ENCODE measurements at regions not wholly inside any gene's neighbourhood (a gene's known extent, or its start where the extent isn't known, plus 50 kb on each side); places are given as distances from the start of the nearest gene placed in this dataset.

DNA sequence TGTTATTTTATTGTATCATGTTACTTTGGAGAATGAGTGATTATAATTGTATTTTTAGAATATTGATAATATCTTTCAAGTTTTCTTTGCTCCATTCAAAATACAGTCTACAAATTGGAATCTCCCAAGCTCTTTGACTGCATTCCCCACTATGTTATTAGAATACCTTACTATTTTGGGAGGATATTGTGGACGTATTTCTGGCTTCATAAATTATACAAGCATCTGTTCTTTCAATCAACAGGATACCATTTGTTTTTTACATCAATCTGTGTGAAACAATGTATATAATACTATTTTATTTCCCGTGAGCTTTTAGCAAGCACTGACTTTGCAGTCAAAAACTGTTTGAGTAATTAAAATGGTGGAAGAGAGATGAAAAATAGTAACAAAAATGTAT lies 226.5 kb downstream of the PTPRC start:
- no peak for DNase-seq

DNA sequence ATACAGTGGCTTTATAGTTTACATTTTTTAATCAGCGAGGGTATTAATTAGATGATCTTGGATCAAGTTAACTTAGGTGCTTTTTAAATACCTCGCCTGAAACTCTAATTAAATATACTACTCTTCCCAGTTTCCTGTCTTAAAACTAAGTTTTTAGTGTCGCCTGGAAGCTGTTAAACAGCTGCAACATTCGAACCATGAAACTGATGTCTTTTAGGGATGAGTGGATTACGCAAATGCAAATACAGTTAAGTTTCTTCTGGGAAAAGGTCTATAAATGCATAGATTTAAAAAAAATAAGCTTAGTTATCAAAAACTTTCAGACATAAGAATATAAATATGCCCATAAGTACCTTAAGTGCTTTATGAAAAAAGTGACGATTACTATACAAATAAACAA lies 228.3 kb downstream of the PTPRC start:
- DNase-seq: no peak

DNA sequence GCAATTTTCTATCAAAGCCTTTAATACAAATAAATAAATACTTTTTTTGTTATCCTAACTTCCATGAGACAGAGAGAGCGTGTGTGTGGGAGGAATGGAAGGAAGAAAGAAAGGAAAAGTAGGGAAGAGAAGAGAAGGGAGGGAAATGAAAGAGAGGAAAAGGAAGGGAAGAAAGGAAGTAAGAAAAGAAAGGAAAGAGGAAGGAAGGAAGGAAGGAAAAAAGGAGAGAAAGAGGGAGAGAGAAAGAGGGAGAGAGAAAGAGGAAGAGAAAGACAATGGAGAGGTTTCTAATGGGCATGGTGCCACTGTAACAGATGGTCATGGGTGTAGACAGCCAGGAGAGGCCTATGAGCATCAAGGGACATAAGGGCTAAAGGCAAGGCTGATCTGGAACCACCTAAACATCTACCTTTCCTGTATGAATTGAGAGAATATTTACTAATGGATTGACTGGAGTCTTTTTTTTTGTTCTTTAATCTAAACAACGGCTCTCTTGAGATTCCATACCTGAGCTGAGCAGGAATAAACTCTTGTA lies 234.9 kb downstream of the PTPRC start:
- DNase-seq: no peak

DNA sequence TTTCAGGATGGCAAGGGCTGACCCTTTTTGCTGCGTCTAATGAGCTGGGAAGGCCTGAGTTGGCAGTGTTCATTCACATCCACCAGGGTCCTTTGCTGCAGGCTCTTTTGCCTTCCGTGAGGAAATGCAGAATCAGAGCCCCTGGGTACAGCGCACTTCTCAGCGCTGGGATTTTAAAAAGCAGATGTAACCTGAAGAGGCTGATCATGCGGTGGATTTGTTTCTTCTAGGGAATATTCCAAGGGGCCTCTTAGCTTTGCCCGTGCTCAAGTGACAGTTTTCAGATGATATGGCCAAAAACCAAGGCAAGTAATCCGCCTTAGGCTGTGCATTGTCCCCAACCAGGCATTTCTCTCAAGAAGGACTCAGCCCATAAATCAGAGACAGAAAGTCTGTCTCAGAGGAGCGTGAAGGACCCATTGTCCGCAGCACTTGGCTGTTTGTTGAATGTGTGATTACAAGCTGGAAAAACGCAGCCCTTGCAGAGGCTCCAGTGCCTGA lies 237.6 kb downstream of the PTPRC start:
- DNase-seq: no peak

- DNase-seq: no peak
Measured at GRCh38 chr1:198878566-198878965, 239.7 kb downstream of the PTPRC start.

- DNase-seq: no peak
Measured at GRCh38 chr1:198879711-198880306, 241.0 kb downstream of the PTPRC start.

GRCh38 chr1:198880397-198880796 lies 241.6 kb downstream of the PTPRC start:
- DNase-seq: no peak

GRCh38 chr1:198880818-198881597 lies 242.2 kb downstream of the PTPRC start:
- peak; percentile 94 for DNase-seq

DNA sequence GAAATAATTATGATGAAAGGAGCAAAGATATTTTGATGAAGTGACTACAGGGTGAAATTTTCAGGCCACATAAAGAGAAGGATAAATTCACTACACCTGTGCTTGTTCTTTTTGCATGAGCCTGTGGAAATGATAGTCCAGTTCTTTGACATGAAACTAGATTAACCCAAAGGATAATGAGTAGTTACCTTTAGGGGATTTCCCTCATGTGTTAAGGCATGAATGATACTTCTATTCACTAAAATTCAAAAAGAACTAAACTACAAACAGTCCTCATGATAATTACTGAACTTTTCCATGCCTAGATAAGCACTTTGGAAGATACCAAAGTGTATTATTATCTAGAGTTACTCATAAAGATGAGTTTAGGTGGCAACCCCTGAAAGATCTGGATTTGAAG lies 244.3 kb downstream of the PTPRC start:
- DNase-seq: no peak

DNA sequence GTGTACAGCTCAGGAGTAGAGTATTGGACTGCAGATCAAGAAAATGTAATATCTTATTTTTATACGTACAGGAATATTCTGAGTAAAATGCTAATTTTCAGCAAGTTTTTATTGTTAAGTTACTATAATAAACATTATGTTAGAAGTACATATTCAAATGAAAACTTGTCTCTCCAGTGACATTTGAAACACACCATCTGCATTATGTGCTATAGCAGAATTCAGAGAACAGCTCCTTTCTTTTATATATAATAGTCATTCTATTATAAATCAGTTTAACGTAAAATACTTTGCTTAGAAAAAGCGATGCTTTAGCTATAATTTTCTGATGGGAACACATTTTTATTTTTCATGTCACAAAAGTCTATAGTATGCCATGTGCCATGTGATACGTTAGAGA lies 249.0 kb downstream of the PTPRC start:
- no peak for DNase-seq

GRCh38 chr1:198888379-198888943 lies 249.6 kb downstream of the PTPRC start:
- no peak for DNase-seq

DNA sequence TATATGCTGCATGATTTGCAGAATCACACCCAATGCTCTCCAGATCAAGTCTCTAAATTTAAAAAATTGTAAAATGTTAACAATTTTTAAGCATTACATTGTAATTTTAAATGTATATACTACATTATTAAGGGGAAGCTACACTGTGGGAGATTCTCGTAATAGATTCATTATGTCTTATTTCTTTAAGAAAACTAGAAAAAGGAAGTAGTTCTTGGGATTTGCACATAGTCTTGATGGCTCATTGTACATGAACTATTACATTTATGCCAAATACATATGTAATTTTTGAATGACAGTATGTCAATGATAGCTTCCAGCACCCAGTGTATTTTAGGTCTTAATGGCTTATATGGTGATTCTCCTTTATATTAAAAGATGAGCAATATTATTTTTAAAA lies 250.3 kb downstream of the PTPRC start:
- peak; percentile 79 for DNase-seq

DNA sequence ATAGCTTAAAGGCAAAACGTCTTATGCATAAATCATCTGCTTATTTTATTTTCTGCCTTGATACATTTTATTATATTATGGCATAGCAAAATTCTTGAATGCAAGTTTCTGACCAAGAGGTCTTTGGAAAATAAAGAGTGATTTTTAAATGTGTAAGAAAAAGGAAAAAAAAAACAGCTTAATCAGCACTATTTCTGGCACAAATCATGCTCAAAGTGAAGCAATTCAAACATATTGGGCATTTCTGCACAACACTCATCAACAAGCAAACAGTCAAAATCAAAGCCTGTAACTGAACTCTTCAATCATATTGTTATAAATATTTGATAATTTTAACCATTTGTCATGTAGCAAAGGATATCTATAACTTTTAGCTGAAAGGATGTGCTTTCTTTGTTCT lies 250.9 kb downstream of the PTPRC start:
- no peak for DNase-seq

DNA sequence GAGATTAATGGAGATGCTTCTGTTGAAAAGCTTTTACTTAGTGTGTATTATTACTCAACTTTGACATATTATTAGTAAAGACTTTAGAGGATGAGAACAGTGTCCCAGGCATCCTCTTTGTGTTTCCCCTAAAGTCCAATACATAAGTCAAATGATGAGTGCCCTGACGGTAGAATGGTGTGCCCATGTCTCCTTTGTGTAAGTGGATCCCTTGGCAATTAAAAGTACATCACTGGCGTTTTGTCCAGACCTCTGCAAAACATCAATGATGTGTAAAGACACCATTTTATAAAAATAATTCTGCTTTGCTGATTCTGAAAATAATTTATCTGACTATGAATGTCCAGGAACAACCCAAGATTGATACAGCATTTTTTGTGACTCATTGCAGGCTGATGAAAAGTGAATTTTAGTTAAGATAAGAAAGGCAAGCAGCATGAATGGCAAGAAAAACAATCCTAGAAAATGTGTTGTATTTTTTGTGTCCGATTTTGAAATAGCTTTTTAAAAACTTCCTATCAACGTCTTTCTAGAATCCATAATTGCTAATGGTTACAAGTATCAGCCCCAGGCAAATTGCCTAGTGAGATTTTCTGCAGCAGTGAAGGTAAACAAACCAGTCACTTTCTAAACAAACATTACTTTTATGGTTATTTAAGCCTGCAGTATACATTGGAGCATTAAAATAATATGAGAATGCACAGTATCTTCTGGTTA lies 251.5 kb downstream of the PTPRC start:
- no peak for DNase-seq

- no peak for DNase-seq
Measured at GRCh38 chr1:198892065-198892464, 253.2 kb downstream of the PTPRC start.

DNA sequence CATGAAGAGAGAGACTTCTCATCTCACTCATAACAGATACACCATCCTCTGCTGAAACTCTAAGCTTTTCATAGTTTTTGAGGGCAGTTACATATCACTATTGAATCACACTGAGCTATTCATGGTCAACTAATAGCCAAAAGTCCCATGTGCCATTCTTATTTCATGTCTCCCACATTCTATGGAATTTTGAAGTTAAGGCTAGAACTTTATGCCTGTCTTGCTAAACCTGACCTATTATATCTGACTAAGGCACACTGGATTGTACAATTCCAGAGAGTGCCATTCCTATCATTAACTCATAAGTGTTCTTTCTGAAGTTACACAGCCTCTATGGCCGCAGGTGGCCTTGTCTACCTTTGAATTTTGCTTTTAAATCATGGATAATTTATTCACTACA lies 254.3 kb downstream of the PTPRC start:
- DNase-seq: no peak

DNA sequence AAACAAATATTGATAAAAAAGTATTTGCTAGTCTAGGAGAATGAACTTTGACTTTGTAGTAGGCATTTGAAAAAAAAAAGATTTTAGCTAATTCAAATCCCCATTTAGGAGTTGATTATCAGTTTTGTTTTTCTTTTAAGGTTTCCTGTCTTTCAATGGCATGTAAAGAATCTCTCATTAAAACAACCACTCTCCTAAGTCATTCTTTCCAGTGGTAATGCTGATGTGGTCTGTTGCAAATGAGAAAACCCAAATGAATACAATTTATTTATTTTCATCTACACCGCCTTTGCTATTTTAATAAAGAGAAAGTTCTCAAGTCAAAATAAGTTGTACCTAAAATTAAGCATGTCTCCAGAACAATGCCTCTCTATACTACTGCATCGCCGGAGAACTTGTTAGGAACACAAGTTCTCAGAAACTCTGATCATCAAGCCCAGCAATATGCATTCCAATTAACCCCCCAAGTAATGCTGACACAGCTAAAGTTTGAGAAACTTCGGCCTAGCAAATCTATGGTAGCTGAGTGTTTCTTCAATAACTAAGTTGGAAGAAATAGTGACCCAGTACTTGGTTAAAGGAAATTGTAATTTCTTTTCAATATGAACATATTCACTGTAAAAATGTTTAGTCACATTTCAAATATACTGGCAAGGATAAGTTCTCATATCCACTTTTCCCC lies 255.1 kb downstream of the PTPRC start:
- no peak for DNase-seq

GRCh38 chr1:198901266-198901665 lies 262.4 kb downstream of the PTPRC start:
- DNase-seq: no peak

GRCh38 chr1:198902655-198903054 lies 263.8 kb downstream of the PTPRC start:
- no peak for DNase-seq

DNA sequence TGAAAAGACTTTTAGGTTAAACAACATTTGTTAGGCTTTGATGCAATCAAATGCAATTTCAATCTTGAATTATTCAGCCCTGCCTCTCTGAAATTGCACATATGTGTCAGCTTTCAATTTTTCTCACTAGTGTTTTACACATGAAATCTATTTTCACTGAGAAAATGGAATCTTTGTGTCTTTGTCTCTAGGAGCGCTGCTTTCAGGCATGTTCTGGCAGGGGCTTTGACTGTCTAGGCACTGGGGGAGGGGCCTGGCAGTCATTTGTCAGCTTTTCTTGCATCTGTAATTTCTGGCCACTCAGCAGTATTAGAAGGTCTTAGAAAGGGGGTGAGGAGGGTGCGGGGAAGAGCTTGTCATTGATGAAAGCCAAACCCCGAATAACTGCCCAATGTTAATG lies 264.4 kb downstream of the PTPRC start:
- DNase-seq: no peak

DNA sequence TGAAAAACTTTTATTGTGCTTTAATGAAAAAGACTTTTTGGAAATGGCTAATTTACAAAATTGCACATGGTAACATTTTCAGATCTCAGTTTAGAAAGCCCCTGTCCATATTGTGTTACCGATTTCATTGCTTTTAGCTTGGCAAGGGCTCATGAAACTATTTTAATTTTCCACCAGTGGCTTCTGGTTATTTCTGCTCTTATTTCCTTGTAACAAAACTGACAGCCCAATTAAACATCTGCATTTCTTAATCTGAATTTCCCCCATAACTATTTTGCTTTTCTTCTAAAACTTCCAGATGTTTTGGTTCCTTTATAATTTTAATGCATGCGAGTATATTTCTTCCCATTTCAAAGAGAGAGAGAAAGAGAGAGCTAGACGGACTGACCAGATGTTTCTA lies 264.8 kb downstream of the PTPRC start:
- DNase-seq: no peak

DNA sequence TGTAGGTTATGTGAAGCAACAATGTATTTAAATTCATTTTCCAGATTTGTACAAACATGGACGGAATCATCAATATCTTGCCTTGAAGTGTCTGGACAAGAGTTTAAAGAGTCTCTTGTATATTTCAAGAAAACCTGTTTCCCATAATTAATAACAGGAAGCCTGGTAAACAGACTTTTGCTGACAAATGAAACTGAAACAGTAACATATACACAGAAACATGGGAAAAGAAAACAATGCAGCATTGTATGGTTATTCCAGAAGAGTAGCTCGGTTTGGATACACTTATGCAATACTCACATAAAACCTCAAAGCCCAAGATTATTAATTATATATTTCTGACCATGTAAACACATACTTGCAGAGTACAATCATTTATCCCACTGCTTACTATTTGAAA lies 265.5 kb downstream of the PTPRC start:
- DNase-seq: no peak

All from MV-4-11 (cell line).